B cell (primary cell): ENCODE measurements at regions not wholly inside any gene's neighbourhood (a gene's known extent, or its start where the extent isn't known, plus 50 kb on each side); places are given as distances from the start of the nearest gene placed in this dataset.

Experiments used
- ATAC-seq: fragments of 200-7000 bp; cut with Tn5 transposase; one replicate; pipeline ENCODE4 v1.10.0; 2021; ENCODE audit warnings: low read depth, mild to moderate bottlenecking, moderate number of reproducible peaks, moderate library complexity
- CTCF ChIA-PET: fragments of 350-600 bp; sonication (Branson Sonifier 250); formaldehyde crosslinking; loops from one replicate; lab custom pipeline; 2021; ENCODE audit warnings: antibody characterized with exemption, inconsistent platforms; lab: Charles Lee
- POLR2A ChIA-PET: fragments of 350-600 bp; sonication (Branson Sonifier 250); formaldehyde crosslinking; loops from one replicate; lab custom pipeline; 2021; ENCODE audit warnings: antibody characterized with exemption; lab: Charles Lee
- DNase-seq: peaks from one replicate; pipeline ENCODE4 v3.0.0; 2013
- H2AFZ ChIP-seq: 2 replicates; pipeline ENCODE4 v1.6.1; 2012; ENCODE audit warnings: mild to moderate bottlenecking, low read depth, low read length; ENCODE audit not compliant: insufficient read depth, poor library complexity, severe bottlenecking
- H3K27ac ChIP-seq, 2 donors: 1 replicate in 1 of 2; 2 replicates in 1 of 2; pipeline ENCODE4 v1.5.1; 2012 to 2013; ENCODE audit warnings: low read length in 2 of 2, mild to moderate bottlenecking in 2 of 2, moderate library complexity in 1 of 2
- H3K27me3 ChIP-seq, 4 experiments: fragments of 200-600 bp in 1 of 4; sonication (generic) in 1 of 4; replicated peaks in 1 of 4; 1 replicate in 2 of 4; 2 replicates in 2 of 4; pipeline versions ENCODE4 v1.6.1 to v1.7.0; 2013 to 2016; ENCODE audit warnings: low read length in 3 of 4, mild to moderate bottlenecking in 2 of 4, mixed read lengths in 1 of 4, moderate library complexity in 1 of 4; ENCODE audit not compliant: insufficient read depth in 4 of 4, control insufficient read depth in 3 of 4; ENCODE audit errors: control extremely low read depth in 1 of 4
- H3K36me3 ChIP-seq, 2 experiments: replicated peaks in 1 of 2; 1 replicate in 1 of 2; 2 replicates in 1 of 2; pipeline versions ENCODE4 v1.6.1 to v1.7.1; 2013; ENCODE audit warnings: low read length in 1 of 2; ENCODE audit not compliant: insufficient read depth in 2 of 2, control insufficient read depth in 1 of 2; ENCODE audit errors: control extremely low read depth in 1 of 2, extremely low read depth in 1 of 2
- H3K4me1 ChIP-seq, 2 donors: fragments of 200-600 bp in 1 of 2; sonication (generic) in 1 of 2; 1 replicate in 1 of 2; 2 replicates in 1 of 2; pipeline versions ENCODE4 v1.5.1 to v1.6.1; 2013 to 2017; ENCODE audit warnings: low read length in 2 of 2; ENCODE audit not compliant: control insufficient read depth in 2 of 2, insufficient read depth in 2 of 2
- H3K4me2 ChIP-seq: replicated peaks from 2 replicates; pipeline ENCODE3; 2012; ENCODE audit warnings: mild to moderate bottlenecking, low read depth, low read length; ENCODE audit not compliant: poor library complexity, severe bottlenecking
- H3K4me3 ChIP-seq, 5 experiments: fragments of 200-600 bp in 1 of 5; sonication (generic) in 1 of 5; 1 replicate in 3 of 5; 2 replicates in 2 of 5; pipeline versions ENCODE4 v1.5.1 to v1.7.0; 2011 to 2016; ENCODE audit warnings: low read length in 4 of 5, mild to moderate bottlenecking in 4 of 5, low read depth in 2 of 5, control low read depth in 1 of 5, moderate library complexity in 1 of 5; ENCODE audit not compliant: insufficient read depth in 1 of 5; ENCODE audit errors: control extremely low read depth in 1 of 5, extremely low read depth in 1 of 5
- H3K79me2 ChIP-seq: fragments of 200-600 bp; sonication (generic); one replicate; pipeline ENCODE4 v1.6.0; 2016; ENCODE audit warnings: low read length; ENCODE audit not compliant: control insufficient read depth, insufficient read depth
- H3K9ac ChIP-seq: fragments of 200-600 bp; sonication (generic); 2 replicates; pipeline ENCODE4 v1.6.1; 2017; ENCODE audit warnings: mild to moderate bottlenecking, low read length, moderate library complexity
- H3K9me3 ChIP-seq, 3 donors: one replicate each; pipeline versions ENCODE4 v1.6.1 to v1.7.1; 2013; ENCODE audit warnings: low read length in 2 of 3; ENCODE audit not compliant: control insufficient read depth in 2 of 3, insufficient read depth in 1 of 3; ENCODE audit errors: control extremely low read depth in 1 of 3
- H4K20me1 ChIP-seq: 2 replicates; pipeline ENCODE4 v1.6.0; 2012; ENCODE audit warnings: mild to moderate bottlenecking, low read length; ENCODE audit not compliant: insufficient read depth, control insufficient read depth, poor library complexity, severe bottlenecking
- H3K27ac Mint-ChIP-seq: one replicate; pipeline ENCODE4 v1.8.0; 2021; ENCODE audit warnings: mixed read lengths
- H3K27me3 Mint-ChIP-seq: one replicate; pipeline ENCODE4 v1.8.0; 2021; ENCODE audit warnings: mixed read lengths
- H3K4me1 Mint-ChIP-seq: one replicate; pipeline ENCODE4 v1.8.0; 2021; ENCODE audit warnings: mixed read lengths
- H3K4me3 Mint-ChIP-seq: one replicate; pipeline ENCODE4 v1.8.0; 2021; ENCODE audit warnings: mixed read lengths
- H3K9me3 Mint-ChIP-seq: one replicate; pipeline ENCODE4 v1.8.0; 2022; ENCODE audit warnings: mixed read lengths; ENCODE audit not compliant: insufficient read depth
- CTCF ChIP-seq: fragments of 200-600 bp; IDR thresholded peaks from one replicate; pipeline ENCODE4 v1.8.0; 2022; ENCODE audit warnings: antibody characterized with exemption, mild to moderate bottlenecking
- EZH2 ChIP-seq: IDR thresholded peaks from 2 replicates; pipeline ENCODE4 v1.6.1; 2012; ENCODE audit warnings: borderline replicate concordance, low read depth, mild to moderate bottlenecking, moderate library complexity, low read length; ENCODE audit not compliant: insufficient read depth, poor library complexity, severe bottlenecking
- WGBS: methylation state at CpG from one replicate; pipeline ENCODE4 v1.1.5; 2013; ENCODE audit warnings: missing lambda C conversion rate; ENCODE audit not compliant: insufficient coverage; 5-methylcytosine and 5-hydroxymethylcytosine counted together
- intact Hi-C: fragments of 100-400 bp; cut with micrococcal nuclease; formaldehyde crosslinking; loops from one replicate; pipeline ENCODE4 v1.10.0; 2022

GRCh38 chr13:112639521-112639920 lies 50.3 kb upstream of the ATP11A start:
- Histone ChIP-seq H4K20me1 (no peaks in the 10 kb centered on the region), H3K79me2 (no peaks in the 10 kb centered on the region), H3K4me2 (no peak overlapping the region), H2AFZ (no peak overlapping the region), H3K36me3 (no peaks in the 10 kb centered on the region), H3K4me1 (peaks cover 5 to 18% of the 10 kb centered on the region in 2 donors), H3K27ac (no peak overlapping the region), H3K4me3 (no peak overlapping the region), H3K27me3 (peaks cover 0 to 26% (median 4%) of the 10 kb centered on the region in 4 experiments), H3K9ac (no peak overlapping the region), H3K9me3 (peaks cover 0 to 8% (median 0%) of the 10 kb centered on the region in 3 donors)
- ChIA-PET POLR2A (no interaction called here), CTCF (interaction anchor here (0.7 to 4.3 kb wide), 4 partner anchors 11 to 237 kb away, joined by 3 to 81 read pairs (median 8); no protein-coding TSS in a partner anchor)
- intact Hi-C loops: no loop called here
- Mint-ChIP-seq H3K4me3 (no peak overlapping the region), H3K4me1 (peaks cover 10% of the 10 kb centered on the region), H3K27me3 (peaks cover 24% of the 10 kb centered on the region), H3K27ac (no peak overlapping the region), H3K9me3 (no peaks in the 10 kb centered on the region)
- no peak for TF ChIP-seq EZH2
- no peak for TF ChIP-seq CTCF
- ATAC-seq (no peak), DNase-seq (no peak)
- WGBS: 78% methylated on average over 4 of the region's 5 CpGs

GRCh38 chr13:112638919-112639318 lies 50.9 kb upstream of the ATP11A start:
- peaks cover 24% of the 10 kb centered on the region for H3K27me3 Mint-ChIP-seq
- H2AFZ ChIP-seq: no peak overlapping the region
- peaks cover 10% of the 10 kb centered on the region for H3K4me1 Mint-ChIP-seq
- H3K36me3 ChIP-seq: no peaks in the 10 kb centered on the region
- TF ChIP-seq EZH2 (no peak), CTCF (no peak)
- no peak overlapping the region for H3K4me3 Mint-ChIP-seq
- no peak overlapping the region for H3K27ac ChIP-seq
- intact Hi-C loops: no loop called here
- no peak overlapping the region for H3K4me2 ChIP-seq
- no peaks in the 10 kb centered on the region for H3K9me3 Mint-ChIP-seq
- H4K20me1 ChIP-seq: no peaks in the 10 kb centered on the region
- WGBS: 0% methylated on average over 1 of the region's 10 CpGs
- POLR2A ChIA-PET: no interaction called here
- DNase-seq: no peak
- no peak overlapping the region for H3K27ac Mint-ChIP-seq
- no peak overlapping the region for H3K4me3 ChIP-seq
- ATAC-seq: no peak
- CTCF ChIA-PET: interaction anchor here (2.2 to 4.3 kb wide), 2 partner anchors 235 to 238 kb away, joined by 11 to 81 read pairs; no protein-coding TSS in a partner anchor
- no peaks in the 10 kb centered on the region for H3K79me2 ChIP-seq
- no peak overlapping the region for H3K9ac ChIP-seq
- peaks cover 0 to 8% (median 0%) of the 10 kb centered on the region in 3 donors for H3K9me3 ChIP-seq
- peaks cover 0 to 26% (median 4%) of the 10 kb centered on the region in 4 experiments for H3K27me3 ChIP-seq
- H3K4me1 ChIP-seq: peaks cover 5 to 18% of the 10 kb centered on the region in 2 donors
